Lung (tissue), 11 donors: ENCODE measurements at regions not wholly inside any gene's neighbourhood (a gene's known extent, or its start where the extent isn't known, plus 50 kb on each side); places are given as distances from the start of the nearest gene placed in this dataset.

Experiments used
- ATAC-seq: fragments of 200-7000 bp; cut with Tn5 transposase; one replicate; pipeline ENCODE4 v1.9.1; 2020; ENCODE audit warnings: moderate number of reproducible peaks; ENCODE audit not compliant: insufficient read depth, low FRiP score
- DNase-seq, 3 donors: peaks; one replicate each; pipeline ENCODE4 v3.0.0-alpha.2; 2013 to 2017
- H3K27ac ChIP-seq, 2 donors: one replicate each; pipeline ENCODE4 v1.5.1; 2013; ENCODE audit warnings: mild to moderate bottlenecking in 2 of 2, moderate library complexity in 2 of 2, control low read depth in 1 of 2, inconsistent platforms in 1 of 2, low read depth in 1 of 2, low read length in 1 of 2
- H3K27me3 ChIP-seq, 3 donors: one replicate each; pipeline ENCODE4 v1.5.1; 2013; ENCODE audit warnings: low read length in 2 of 3; ENCODE audit not compliant: control insufficient read depth in 3 of 3, insufficient read depth in 3 of 3
- H3K36me3 ChIP-seq, 4 donors: one replicate each; pipeline ENCODE4 v1.5.1; 2013; ENCODE audit warnings: low read length in 4 of 4, mild to moderate bottlenecking in 1 of 4, moderate library complexity in 1 of 4; ENCODE audit not compliant: control insufficient read depth in 4 of 4, insufficient read depth in 4 of 4
- H3K4me1 ChIP-seq, 5 donors: one replicate each; pipeline ENCODE4 v1.5.1; 2013; ENCODE audit warnings: low read length in 5 of 5, mild to moderate bottlenecking in 2 of 5, moderate library complexity in 1 of 5; ENCODE audit not compliant: control insufficient read depth in 5 of 5, insufficient read depth in 5 of 5
- H3K4me3 ChIP-seq: one replicate; pipeline ENCODE4 v1.5.1; 2013; ENCODE audit warnings: mild to moderate bottlenecking, control low read depth, moderate library complexity
- H3K9ac ChIP-seq, 2 donors: one replicate each; pipeline ENCODE4 v1.5.1; 2013; ENCODE audit warnings: low read length in 2 of 2, control low read depth in 1 of 2; ENCODE audit not compliant: insufficient read depth in 1 of 2
- H3K9me3 ChIP-seq, 4 donors: one replicate each; pipeline ENCODE4 v1.5.1; 2013; ENCODE audit warnings: low read length in 3 of 4, mild to moderate bottlenecking in 1 of 4, moderate library complexity in 1 of 4; ENCODE audit not compliant: control insufficient read depth in 4 of 4, insufficient read depth in 3 of 4
- CTCF ChIP-seq: IDR thresholded peaks from 2 replicates; pipeline ENCODE4 v1.5.1; 2012; ENCODE audit warnings: mild to moderate bottlenecking; ENCODE audit errors: control extremely low read depth, extremely low read depth
- WGBS, 2 donors: extraction: QIAGEN DNeasy Blood & Tissue Kit; methylation state at CpG; one replicate each; pipeline ENCODE4 v1.1.7; 2013; 5-methylcytosine and 5-hydroxymethylcytosine counted together
- donor health status: control.
- donor health status: control.
- donor health status: Bipolar disorder and iron deficiency.
- donor health status: healthy.
- donor health status: DM: yes; HTN: yes; CAD: no.

DNA sequence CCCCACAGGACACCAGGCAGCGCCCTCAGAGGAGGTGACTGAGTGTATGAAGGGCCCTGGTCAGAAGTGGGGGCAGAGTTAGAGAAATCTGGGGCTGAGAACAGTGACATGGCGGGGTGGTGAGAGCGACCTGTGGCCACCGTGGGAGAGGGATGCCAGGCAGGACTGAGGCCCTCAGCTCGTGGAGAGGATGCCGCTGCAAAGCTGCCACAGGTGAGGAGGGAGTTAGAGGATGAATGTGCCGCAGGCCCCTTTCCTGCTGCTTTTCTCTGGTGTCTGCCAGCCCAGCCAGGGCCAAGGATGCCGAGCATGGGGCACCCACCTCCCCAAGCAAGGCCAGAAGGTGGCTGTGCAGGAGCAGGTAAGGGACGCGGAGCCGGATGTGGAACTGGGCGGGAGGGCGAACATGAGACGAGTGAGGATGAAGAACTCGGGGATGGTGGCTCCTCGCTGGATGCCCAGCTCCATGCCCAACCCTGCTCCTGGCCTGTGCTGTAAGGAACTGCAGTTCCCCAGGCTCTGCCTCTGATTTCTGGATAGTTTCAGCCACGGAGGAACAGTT is 269.2 kb upstream of the HDAC4 start:
- 92 to 97% methylated on average over 17 of the region's 17 CpGs for WGBS, 2 donors
- DNase-seq (no peak), ATAC-seq (no peak)
- no peak for TF ChIP-seq CTCF
- Histone ChIP-seq H3K9me3 (no peaks in the 10 kb centered on the region), H3K4me1 (no peaks in the 10 kb centered on the region), H3K27me3 (no peaks in the 10 kb centered on the region), H3K27ac (no peak overlapping the region), H3K4me3 (no peak overlapping the region), H3K9ac (no peak overlapping the region), H3K36me3 (no peaks in the 10 kb centered on the region)

DNA sequence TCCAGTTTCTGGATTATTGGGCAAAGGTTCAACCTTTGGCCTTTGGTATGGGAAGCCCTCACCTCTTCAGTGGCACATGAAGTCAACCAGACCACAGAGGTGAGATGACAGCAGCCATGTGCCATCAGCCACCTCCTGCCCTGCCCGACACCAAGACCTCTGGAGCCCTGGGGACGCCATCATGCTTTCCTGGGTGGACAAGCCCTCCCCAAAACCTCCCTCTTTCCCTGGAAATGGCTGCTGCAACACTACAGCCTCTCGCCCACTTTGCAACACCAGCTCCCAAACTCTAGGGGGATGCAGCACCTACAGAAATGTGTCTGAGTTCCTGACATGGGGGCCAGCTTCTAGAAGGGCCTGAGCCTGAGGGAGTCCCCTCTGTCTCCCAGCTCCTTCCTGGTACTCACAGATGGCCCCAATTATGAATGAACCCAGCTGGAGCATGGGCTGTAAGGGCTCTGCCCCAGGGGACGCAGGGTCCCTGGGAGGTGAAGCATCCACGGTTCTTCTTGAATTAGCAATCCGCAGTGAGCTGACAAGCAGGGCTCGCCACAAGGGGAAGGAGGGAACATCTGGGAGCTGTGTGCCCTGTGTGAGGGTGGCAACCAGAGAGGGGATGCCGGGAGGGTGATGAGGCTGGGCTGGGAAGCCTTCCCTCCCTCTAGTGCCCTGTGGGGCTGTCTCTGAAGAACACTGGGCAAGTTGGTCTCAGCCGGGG is 268.5 kb upstream of the HDAC4 start:
- DNase-seq (no peak), ATAC-seq (no peak)
- H3K9me3 ChIP-seq: no peaks in the 10 kb centered on the region
- no peak overlapping the region for H3K27ac ChIP-seq
- H3K9ac ChIP-seq: no peak overlapping the region
- TF ChIP-seq CTCF: no peak
- no peaks in the 10 kb centered on the region for H3K36me3 ChIP-seq
- 89 to 93% methylated on average over 9 of the region's 9 CpGs for WGBS, 2 donors
- no peak overlapping the region for H3K4me3 ChIP-seq
- H3K27me3 ChIP-seq: no peaks in the 10 kb centered on the region
- H3K4me1 ChIP-seq: no peaks in the 10 kb centered on the region

DNA sequence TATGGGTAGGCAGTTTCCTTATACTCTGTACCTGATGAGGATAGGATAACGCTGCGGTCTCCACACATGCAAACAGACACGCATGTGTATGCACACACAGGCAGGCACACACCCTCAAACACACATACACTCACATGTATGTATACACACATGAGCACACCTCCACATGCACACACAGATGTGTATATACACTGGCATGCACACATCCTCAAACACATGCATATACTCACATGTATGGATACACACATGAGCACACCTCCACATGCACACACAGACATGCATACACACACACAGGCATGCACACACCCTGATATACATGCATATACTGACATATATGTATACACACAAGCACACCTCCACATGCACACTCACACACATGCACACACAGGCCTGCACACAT is 267.8 kb upstream of the HDAC4 start:
- no peak overlapping the region for H3K9ac ChIP-seq
- no peaks in the 10 kb centered on the region for H3K36me3 ChIP-seq
- no peak for TF ChIP-seq CTCF
- DNase-seq (no peak), ATAC-seq (no peak)
- H3K4me3 ChIP-seq: no peak overlapping the region
- WGBS, 2 donors: 99 to 100% methylated on average over 3 of the region's 3 CpGs
- no peak overlapping the region for H3K27ac ChIP-seq
- H3K4me1 ChIP-seq: no peaks in the 10 kb centered on the region
- H3K9me3 ChIP-seq: no peaks in the 10 kb centered on the region
- no peaks in the 10 kb centered on the region for H3K27me3 ChIP-seq

GRCh38 chr2:239668042-239668441 is 267.2 kb upstream of the HDAC4 start:
- TF ChIP-seq CTCF: no peak
- DNase-seq: no peak
- Histone ChIP-seq H3K9me3 (no peaks in the 10 kb centered on the region), H3K36me3 (no peaks in the 10 kb centered on the region), H3K4me1 (no peaks in the 10 kb centered on the region), H3K27me3 (no peaks in the 10 kb centered on the region), H3K4me3 (no peak overlapping the region), H3K9ac (no peak overlapping the region), H3K27ac (no peak overlapping the region)
- WGBS, 2 donors: 83 to 94% methylated on average over 8 of the region's 8 CpGs
- ATAC-seq: no peak
